Astrocyte (in vitro differentiated cells and primary cell): ENCODE measurements at regions not wholly inside any gene's neighbourhood (a gene's known extent, or its start where the extent isn't known, plus 50 kb on each side); places are given as distances from the start of the nearest gene placed in this dataset.

Experiments used
- DNase-seq: peaks from one replicate; pipeline ENCODE4 v3.0.0-alpha.2; 2010; ENCODE audit warnings: low read depth
- FAIRE-seq: peaks from 2 replicates; lab custom pipeline; 2011; peaks lifted over from hg19 to GRCh38; lab: Jason Lieb, UNC
- H2AFZ ChIP-seq: 2 replicates; pipeline ENCODE4 v1.6.0; 2012; ENCODE audit warnings: low read depth, low read length, inconsistent platforms
- H3K27ac ChIP-seq: 2 replicates; pipeline ENCODE4 v1.5.1; 2011; ENCODE audit warnings: low read depth, low read length, inconsistent platforms
- H3K27me3 ChIP-seq: 2 replicates; pipeline ENCODE4 v1.6.0; 2011; ENCODE audit warnings: low read length, inconsistent platforms; ENCODE audit not compliant: insufficient read depth
- H3K36me3 ChIP-seq: 2 replicates; pipeline ENCODE4 v1.5.1; 2011; ENCODE audit warnings: low read length, inconsistent platforms; ENCODE audit not compliant: insufficient read depth
- H3K4me1 ChIP-seq: 2 replicates; pipeline ENCODE4 v1.5.1; 2011; ENCODE audit warnings: low read length, inconsistent platforms; ENCODE audit not compliant: insufficient read depth
- H3K4me2 ChIP-seq: 2 replicates; pipeline ENCODE4 v1.6.0; 2012; ENCODE audit warnings: low read length, inconsistent platforms
- H3K4me3 ChIP-seq: 2 replicates; pipeline ENCODE4 v1.5.1; 2011; ENCODE audit warnings: low read depth, mild to moderate bottlenecking, low read length, inconsistent platforms; ENCODE audit not compliant: insufficient read depth
- H3K79me2 ChIP-seq: 2 replicates; pipeline ENCODE4 v1.6.0; 2012; ENCODE audit warnings: mild to moderate bottlenecking, low read length, inconsistent platforms; ENCODE audit not compliant: insufficient read depth
- H3K9ac ChIP-seq: 2 replicates; pipeline ENCODE4 v1.6.0; 2012; ENCODE audit warnings: mild to moderate bottlenecking, low read length, inconsistent platforms
- H3K9me3 ChIP-seq: 2 replicates; pipeline ENCODE4 v1.5.1; 2012; ENCODE audit warnings: low read depth, mild to moderate bottlenecking, low read length, inconsistent platforms; ENCODE audit not compliant: insufficient read depth
- H4K20me1 ChIP-seq: 2 replicates; pipeline ENCODE4 v1.6.0; 2012; ENCODE audit warnings: low read length, inconsistent platforms; ENCODE audit not compliant: insufficient read depth
- H3K27ac Mint-ChIP-seq: one replicate; pipeline ENCODE4 v1.8.0; 2021; ENCODE audit warnings: mild to moderate bottlenecking, mixed read lengths; ENCODE audit not compliant: unreplicated experiment
- H3K27me3 Mint-ChIP-seq: one replicate; pipeline ENCODE4 v1.8.0; 2021; ENCODE audit warnings: low read depth, mixed read lengths; ENCODE audit not compliant: unreplicated experiment
- H3K36me3 Mint-ChIP-seq: one replicate; pipeline ENCODE4 v1.8.0; 2021; ENCODE audit warnings: low read depth, mixed read lengths; ENCODE audit not compliant: unreplicated experiment
- H3K4me1 Mint-ChIP-seq: one replicate; pipeline ENCODE4 v1.8.0; 2021; ENCODE audit warnings: low read depth, mixed read lengths; ENCODE audit not compliant: unreplicated experiment
- H3K4me3 Mint-ChIP-seq: one replicate; pipeline ENCODE4 v1.8.0; 2021; ENCODE audit warnings: mild to moderate bottlenecking, moderate library complexity, mixed read lengths; ENCODE audit not compliant: unreplicated experiment
- H3K9me3 Mint-ChIP-seq: one replicate; pipeline ENCODE4 v1.8.0; 2021; ENCODE audit warnings: mild to moderate bottlenecking, mixed read lengths; ENCODE audit not compliant: unreplicated experiment
- CTCF ChIP-seq: IDR thresholded peaks from 2 replicates; pipeline ENCODE4 v1.5.1; 2011; ENCODE audit warnings: low read depth, mild to moderate bottlenecking, inconsistent platforms, low read length, moderate library complexity; ENCODE audit not compliant: insufficient read depth
- EZH2 ChIP-seq: IDR thresholded peaks from 2 replicates; pipeline ENCODE4 v1.6.1; 2012; ENCODE audit warnings: mild to moderate bottlenecking, low read length, inconsistent platforms; ENCODE audit not compliant: insufficient read depth

GRCh38 chr2:139600166-139600565 lies 820.0 kb upstream of the NXPH2 start:
- no peaks in the 10 kb centered on the region for H3K27me3 Mint-ChIP-seq
- no peaks in the 10 kb centered on the region for H3K36me3 Mint-ChIP-seq
- no peak overlapping the region for H3K4me3 ChIP-seq
- no peak for TF ChIP-seq EZH2
- H3K27me3 ChIP-seq: no peaks in the 10 kb centered on the region
- no peaks in the 10 kb centered on the region for H3K4me1 Mint-ChIP-seq
- H2AFZ ChIP-seq: no peak overlapping the region
- no peaks in the 10 kb centered on the region for H3K4me1 ChIP-seq
- H3K27ac Mint-ChIP-seq: no peak overlapping the region
- no peak overlapping the region for H3K9ac ChIP-seq
- H3K27ac ChIP-seq: no peak overlapping the region
- no peaks in the 10 kb centered on the region for H3K36me3 ChIP-seq
- no peaks in the 10 kb centered on the region for H4K20me1 ChIP-seq
- no peak for DNase-seq
- H3K79me2 ChIP-seq: no peaks in the 10 kb centered on the region
- no peaks in the 10 kb centered on the region for H3K9me3 Mint-ChIP-seq
- H3K4me2 ChIP-seq: no peak overlapping the region
- no peak overlapping the region for H3K4me3 Mint-ChIP-seq
- no peak for FAIRE-seq
- no peaks in the 10 kb centered on the region for H3K9me3 ChIP-seq

GRCh38 chr2:139585101-139585500 lies 804.9 kb upstream of the NXPH2 start:
- H3K9me3 ChIP-seq: no peaks in the 10 kb centered on the region
- no peak for FAIRE-seq

GRCh38 chr2:139574371-139574770 lies 794.2 kb upstream of the NXPH2 start:
- no peaks in the 10 kb centered on the region for H3K36me3 ChIP-seq
- no peaks in the 10 kb centered on the region for H3K4me1 Mint-ChIP-seq
- FAIRE-seq: no peak
- H3K4me3 Mint-ChIP-seq: no peak overlapping the region
- no peaks in the 10 kb centered on the region for H3K9me3 ChIP-seq
- no peaks in the 10 kb centered on the region for H3K4me1 ChIP-seq
- no peaks in the 10 kb centered on the region for H3K79me2 ChIP-seq
- no peak overlapping the region for H2AFZ ChIP-seq
- H3K27me3 ChIP-seq: no peaks in the 10 kb centered on the region
- no peaks in the 10 kb centered on the region for H3K9me3 Mint-ChIP-seq
- no peak overlapping the region for H3K4me2 ChIP-seq
- H3K36me3 Mint-ChIP-seq: no peaks in the 10 kb centered on the region
- no peaks in the 10 kb centered on the region for H3K27me3 Mint-ChIP-seq
- no peak overlapping the region for H3K27ac Mint-ChIP-seq
- no peak overlapping the region for H3K4me3 ChIP-seq
- DNase-seq: no peak
- no peak overlapping the region for H3K9ac ChIP-seq
- H4K20me1 ChIP-seq: no peaks in the 10 kb centered on the region
- no peak for TF ChIP-seq CTCF
- no peak for TF ChIP-seq EZH2
- no peak overlapping the region for H3K27ac ChIP-seq

More at GRCh38 chr2:139585101-139585500, 804.9 kb upstream of the NXPH2 start:
- H3K4me3 ChIP-seq: no peak overlapping the region
- Mint-ChIP-seq H3K27me3 (peaks cover 2% of the 10 kb centered on the region), H3K4me1 (no peaks in the 10 kb centered on the region), H3K36me3 (no peaks in the 10 kb centered on the region), H3K4me3 (no peak overlapping the region), H3K9me3 (no peaks in the 10 kb centered on the region), H3K27ac (no peak overlapping the region)
- no peak overlapping the region for H3K9ac ChIP-seq
- no peak overlapping the region for H3K4me2 ChIP-seq
- no peak overlapping the region for H3K27ac ChIP-seq
- no peaks in the 10 kb centered on the region for H3K79me2 ChIP-seq
- H2AFZ ChIP-seq: no peak overlapping the region
- H3K27me3 ChIP-seq: no peaks in the 10 kb centered on the region
- H4K20me1 ChIP-seq: no peaks in the 10 kb centered on the region
- no peak for DNase-seq
- TF ChIP-seq CTCF: no peak
- no peak for TF ChIP-seq EZH2
- H3K4me1 ChIP-seq: no peaks in the 10 kb centered on the region
- H3K36me3 ChIP-seq: no peaks in the 10 kb centered on the region
